IMR-90 (cell line): ENCODE measurements at regions not wholly inside any gene's neighbourhood (a gene's known extent, or its start where the extent isn't known, plus 50 kb on each side); places are given as distances from the start of the nearest gene placed in this dataset.

ENCODE experiments used
- ATAC-seq: fragments of 200-7000 bp; cut with Tn5 transposase; 2 replicates; pipeline ENCODE4 v1.9.1; 2020; ENCODE audit warnings: low read depth, mild to moderate bottlenecking, moderate library complexity
- BruUV-seq: library from RNA; stranded (reverse); fragments of 400-500 nt; replicated peaks from 2 replicates; lab custom pipeline; 2021; lab: Mats Ljungman, UMichigan
- CTCF ChIA-PET: fragments of 300-600 bp; formaldehyde crosslinking; extraction: SDS; loops from one replicate; lab custom pipeline; 2021; ENCODE audit warnings: antibody characterized with exemption; lab: Yijun Ruan, JAX
- POLR2A ChIA-PET: fragments of 300-600 bp; sonication (Branson Sonifier 250); formaldehyde crosslinking; loops from one replicate; lab custom pipeline; 2022; ENCODE audit warnings: antibody characterized with exemption; ENCODE audit not compliant: unreplicated experiment; lab: Charles Lee
- DNase-seq: peaks from one replicate; pipeline ENCODE4 v3.0.0; 2013
- H2AFZ ChIP-seq: replicated peaks from 2 replicates; pipeline ENCODE3; 2013; ENCODE audit warnings: low read length, mild to moderate bottlenecking; ENCODE audit not compliant: poor library complexity
- H2AK5ac ChIP-seq: 2 replicates; pipeline ENCODE4 v1.6.1; 2013; ENCODE audit warnings: low read depth, low read length, inconsistent platforms
- H2AK9ac ChIP-seq: replicated peaks from 2 replicates; pipeline ENCODE3; 2013; ENCODE audit warnings: mild to moderate bottlenecking, low read depth, low read length, moderate library complexity; ENCODE audit not compliant: poor library complexity
- H2BK120ac ChIP-seq: 2 replicates; pipeline ENCODE4 v1.6.1; 2013; ENCODE audit warnings: low read depth, low read length, inconsistent platforms
- H2BK15ac ChIP-seq: 3 replicates; pipeline ENCODE4 v1.6.1; 2013; ENCODE audit warnings: low read depth, low read length, inconsistent platforms
- H2BK20ac ChIP-seq: 2 replicates; pipeline ENCODE4 v1.6.1; 2013; ENCODE audit warnings: low read depth, mild to moderate bottlenecking, inconsistent platforms, low read length, moderate library complexity
- H2BK5ac ChIP-seq: 2 replicates; pipeline ENCODE4 v1.6.1; 2013; ENCODE audit warnings: mild to moderate bottlenecking, low read depth, low read length, inconsistent platforms; ENCODE audit not compliant: poor library complexity, severe bottlenecking
- H3K14ac ChIP-seq: replicated peaks from 2 replicates; pipeline ENCODE4 v1.6.1; 2013; ENCODE audit warnings: low read depth, low read length, inconsistent platforms
- H3K18ac ChIP-seq: 2 replicates; pipeline ENCODE4 v1.6.1; 2013; ENCODE audit warnings: low read depth, low read length, control low read depth
- H3K23ac ChIP-seq: 2 replicates; pipeline ENCODE4 v1.6.1; 2013; ENCODE audit warnings: low read depth, low read length, inconsistent platforms
- H3K27ac ChIP-seq: 2 replicates; pipeline ENCODE4 v1.5.1; 2013; ENCODE audit warnings: mild to moderate bottlenecking, control low read depth, low read length; ENCODE audit not compliant: insufficient read depth
- H3K27me3 ChIP-seq: 2 replicates; pipeline ENCODE4 v1.6.1; 2013; ENCODE audit warnings: low read length; ENCODE audit not compliant: control insufficient read depth, insufficient read depth
- H3K36me3 ChIP-seq: 2 replicates; pipeline ENCODE4 v1.6.1; 2013; ENCODE audit warnings: low read length, mixed read lengths; ENCODE audit not compliant: control insufficient read depth, insufficient read depth
- H3K4ac ChIP-seq: 2 replicates; pipeline ENCODE4 v1.6.1; 2013; ENCODE audit warnings: low read depth, low read length, inconsistent platforms
- H3K4me1 ChIP-seq: 2 replicates; pipeline ENCODE4 v1.6.1; 2013; ENCODE audit warnings: low read length, mixed read lengths; ENCODE audit not compliant: control insufficient read depth, insufficient read depth
- H3K4me2 ChIP-seq: 2 replicates; pipeline ENCODE4 v1.6.1; 2013; ENCODE audit warnings: low read depth, mild to moderate bottlenecking, control low read depth, low read length, moderate library complexity
- H3K4me3 ChIP-seq: 2 replicates; pipeline ENCODE4 v1.5.1; 2013; ENCODE audit warnings: low read depth, mild to moderate bottlenecking, control low read depth, low read length, moderate library complexity; ENCODE audit not compliant: insufficient read depth
- H3K56ac ChIP-seq: 2 replicates; pipeline ENCODE4 v1.6.1; 2013; ENCODE audit warnings: low read length, inconsistent platforms; ENCODE audit not compliant: insufficient read depth; ENCODE audit errors: extremely low read depth
- H3K79me1 ChIP-seq, 2 experiments: 2 replicates each; pipeline ENCODE4 v1.6.1; 2013; ENCODE audit warnings: low read length in 2 of 2, inconsistent platforms in 1 of 2, low read depth in 1 of 2
- H3K9ac ChIP-seq: 2 replicates; pipeline ENCODE4 v1.6.1; 2013; ENCODE audit warnings: low read depth, low read length, control low read depth
- H3K9me1 ChIP-seq: 2 replicates; pipeline ENCODE4 v1.6.1; 2013; ENCODE audit warnings: low read length, inconsistent platforms; ENCODE audit not compliant: insufficient read depth
- H3K9me3 ChIP-seq: 2 replicates; pipeline ENCODE4 v1.6.1; 2013; ENCODE audit warnings: low read length; ENCODE audit not compliant: control insufficient read depth, insufficient read depth
- H4K20me1 ChIP-seq: 2 replicates; pipeline ENCODE4 v1.6.1; 2013; ENCODE audit warnings: low read length, inconsistent platforms; ENCODE audit not compliant: insufficient read depth
- H4K5ac ChIP-seq: 2 replicates; pipeline ENCODE4 v1.6.1; 2013; ENCODE audit warnings: mild to moderate bottlenecking, low read depth, low read length, control low read depth
- H4K8ac ChIP-seq, 2 experiments: 2 replicates each; pipeline ENCODE4 v1.6.1; 2013; ENCODE audit warnings: low read depth in 2 of 2, low read length in 2 of 2, control low read depth in 1 of 2, inconsistent platforms in 1 of 2
- H4K91ac ChIP-seq: 2 replicates; pipeline ENCODE4 v1.6.1; 2013; ENCODE audit warnings: low read depth, low read length, inconsistent platforms; ENCODE audit not compliant: insufficient read depth
- CEBPB ChIP-seq: IDR thresholded peaks from 2 replicates; pipeline ENCODE4 v1.6.1; 2012; ENCODE audit warnings: low read depth, low read length, improper control_type of control experiment
- ELK1 ChIP-seq: fragments of 150-350 bp; IDR thresholded peaks from 2 replicates; pipeline ENCODE4 v1.6.1; 2016; ENCODE audit warnings: low read depth, mild to moderate bottlenecking, low read length, moderate library complexity, borderline replicate concordance
- MAFK ChIP-seq: IDR thresholded peaks from 2 replicates; pipeline ENCODE4 v1.6.1; 2012; ENCODE audit warnings: low read depth, low read length, improper control_type of control experiment
- MAZ ChIP-seq: IDR thresholded peaks from 2 replicates; pipeline ENCODE4 v1.6.1; 2012; ENCODE audit warnings: low read depth, mild to moderate bottlenecking, low read length, improper control_type of control experiment, moderate library complexity, borderline replicate concordance
- NFE2L2 ChIP-seq: fragments of 150-350 bp; IDR thresholded peaks from 2 replicates; pipeline ENCODE4 v1.6.1; 2016; ENCODE audit warnings: low read depth, mild to moderate bottlenecking, low read length
- RCOR1 ChIP-seq: IDR thresholded peaks from 2 replicates; pipeline ENCODE4 v1.6.1; 2012; ENCODE audit warnings: mild to moderate bottlenecking, low read length, improper control_type of control experiment; ENCODE audit not compliant: insufficient replicate concordance
- SMC3 ChIP-seq: fragments of 150-350 bp; IDR thresholded peaks from 2 replicates; pipeline ENCODE4 v1.6.1; 2016; ENCODE audit warnings: low read depth, mild to moderate bottlenecking, antibody characterized with exemption, low read length, moderate library complexity
- WGBS, 2 experiments: methylation state at CpG; one replicate each; pipeline versions ENCODE4 v1.1.5 to v1.1.7; 2013; ENCODE audit warnings: missing lambda C conversion rate in 2 of 2; ENCODE audit not compliant: insufficient read length in 1 of 2; ENCODE audit errors: extremely low coverage in 2 of 2; 5-methylcytosine and 5-hydroxymethylcytosine counted together
- dilution Hi-C: fragments of 300-500 bp; cut with HindIII; formaldehyde crosslinking; loops from one replicate; pipeline ENCODE4 v1.14.3; 2018; ENCODE audit warnings: low sequenced_read_pairs; ENCODE audit not compliant: unreplicated experiment
- in situ Hi-C: fragments of 300-500 bp; cut with MboI; formaldehyde crosslinking; loops from 3 replicates; pipeline ENCODE4 v1.14.3; 2019; ENCODE audit warnings: low sequenced_read_pairs, inconsistent platforms, mixed read lengths
- intact Hi-C: fragments of 100-400 bp; cut with micrococcal nuclease; formaldehyde crosslinking; loops from 2 replicates; pipeline ENCODE4 v1.10.0; 2022

- CTCF ChIA-PET = no interaction called here
- Histone ChIP-seq H3K79me1 (no peaks in the 10 kb centered on the region), H3K9me3 (no peaks in the 10 kb centered on the region; the same call in 1 of the 2 replicates), H4K91ac (no peak overlapping the region), H2AFZ (no peak overlapping the region), H2BK15ac (no peak overlapping the region), H3K14ac (no peak overlapping the region), H3K27me3 (no peaks in the 10 kb centered on the region), H3K23ac (no peak overlapping the region), H4K5ac (no peak overlapping the region), H3K36me3 (no peaks in the 10 kb centered on the region), H2BK20ac (no peak overlapping the region), H3K27ac (no peak overlapping the region), H2BK5ac (no peak overlapping the region), H2AK5ac (no peak overlapping the region), H3K4me2 (no peak overlapping the region), H3K18ac (no peak overlapping the region), H2AK9ac (no peak overlapping the region), H4K8ac (no peak overlapping the region), H3K4ac (no peak overlapping the region), H3K4me3 (no peak overlapping the region), H3K9me1 (no peaks in the 10 kb centered on the region), H2BK120ac (no peak overlapping the region), H3K56ac (no peak overlapping the region), H3K9ac (no peak overlapping the region), H3K4me1 (no peaks in the 10 kb centered on the region), H4K20me1 (no peaks in the 10 kb centered on the region)
- DNase-seq = no peak
- intact Hi-C loops (no loop called here), in situ Hi-C loops (no loop called here), dilution Hi-C loops (no loop called here)
- WGBS, 2 experiments = 14% methylated on average over 6 of the region's 19 CpGs; no CpG with 5 or more reads in 1 of the 2 experiments
- no TSS peak for BruUV-seq
- TF ChIP-seq SMC3 = no peak
- no peak for TF ChIP-seq RCOR1
- TF ChIP-seq NFE2L2 = no peak
- no peak for TF ChIP-seq CEBPB
- TF ChIP-seq MAFK = no peak
- no peak for TF ChIP-seq MAZ
- no peak for TF ChIP-seq ELK1
- POLR2A ChIA-PET = no interaction called here
- no peak for ATAC-seq
Observed at GRCh38 chr2:104658144-104658835, 195.6 kb upstream of the POU3F3 start.
